Activated CD4-positive, alpha-beta memory T cell treated with anti-CD3 and anti-CD28 coated beads, Interleukin-2, amount 10 ng/mL, durations not matched to agents 7 days and 5 days (primary cell): ENCODE measurements at regions not wholly inside any gene's neighbourhood (a gene's known extent, or its start where the extent isn't known, plus 50 kb on each side); places are given as distances from the start of the nearest gene placed in this dataset.
A peak's percentile ranks its signal among the peaks of the same experiment; 100 is the strongest.

Experiments used
- CTCF ChIA-PET: fragments of 350-600 bp; sonication (Branson Sonifier 250); formaldehyde crosslinking; loops from one replicate; lab custom pipeline; 2021; ENCODE audit warnings: antibody characterized with exemption, inconsistent platforms; lab: Charles Lee
- POLR2A ChIA-PET: fragments of 350-600 bp; sonication (Branson Sonifier 250); formaldehyde crosslinking; loops from one replicate; lab custom pipeline; 2021; ENCODE audit warnings: antibody characterized with exemption; lab: Charles Lee
- DNase-seq: peaks from one replicate; pipeline ENCODE4 v3.0.0-alpha.2; 2020
- H3K27ac Mint-ChIP-seq: one replicate; pipeline ENCODE4 v1.8.0; 2021; ENCODE audit warnings: mild to moderate bottlenecking, mixed read lengths
- H3K27me3 Mint-ChIP-seq: one replicate; pipeline ENCODE4 v1.8.0; 2021; ENCODE audit warnings: mixed read lengths
- H3K36me3 Mint-ChIP-seq: one replicate; pipeline ENCODE4 v1.8.0; 2021; ENCODE audit warnings: low read depth, mixed read lengths
- H3K4me1 Mint-ChIP-seq: one replicate; pipeline ENCODE4 v1.8.0; 2021; ENCODE audit warnings: mixed read lengths
- H3K4me3 Mint-ChIP-seq: one replicate; pipeline ENCODE4 v1.8.0; 2021; ENCODE audit warnings: mild to moderate bottlenecking, mixed read lengths
- H3K9me3 Mint-ChIP-seq: one replicate; pipeline ENCODE4 v1.8.0; 2021; ENCODE audit warnings: mixed read lengths

- no peak overlapping the region for H3K4me3 Mint-ChIP-seq
- peaks cover 13% of the 10 kb centered on the region for H3K9me3 Mint-ChIP-seq
- no peaks in the 10 kb centered on the region for H3K27me3 Mint-ChIP-seq
- H3K36me3 Mint-ChIP-seq = no peaks in the 10 kb centered on the region
- H3K4me1 Mint-ChIP-seq = no peaks in the 10 kb centered on the region
- POLR2A ChIA-PET = no interaction called here
- no peak for DNase-seq
- CTCF ChIA-PET = no interaction called here
- no peak overlapping the region for H3K27ac Mint-ChIP-seq
These were observed 1045.8 kb downstream of the TBC1D22A start for GRCh38 chr22:47808236-47808635.

- Mint-ChIP-seq H3K27me3 (no peaks in the 10 kb centered on the region), H3K27ac (no peak overlapping the region), H3K4me3 (no peak overlapping the region), H3K36me3 (no peaks in the 10 kb centered on the region), H3K4me1 (no peaks in the 10 kb centered on the region), H3K9me3 (peaks cover 8% of the 10 kb centered on the region)
- POLR2A ChIA-PET = no interaction called here
- CTCF ChIA-PET = no interaction called here
- no peak for DNase-seq
These were observed 1045.1 kb downstream of the TBC1D22A start for GRCh38 chr22:47807506-47807905.

GRCh38 chr22:47806894-47807293, 1044.4 kb downstream of the TBC1D22A start:
- H3K36me3 Mint-ChIP-seq = no peaks in the 10 kb centered on the region
- H3K4me1 Mint-ChIP-seq = no peaks in the 10 kb centered on the region
- POLR2A ChIA-PET = no interaction called here
- H3K9me3 Mint-ChIP-seq = peaks cover 8% of the 10 kb centered on the region
- H3K4me3 Mint-ChIP-seq = no peak overlapping the region
- H3K27me3 Mint-ChIP-seq = no peaks in the 10 kb centered on the region
- no peak overlapping the region for H3K27ac Mint-ChIP-seq
- CTCF ChIA-PET = no interaction called here
- DNase-seq = no peak

- DNase-seq = no peak
- H3K9me3 Mint-ChIP-seq = peaks cover 4% of the 10 kb centered on the region
- H3K36me3 Mint-ChIP-seq = no peaks in the 10 kb centered on the region
- CTCF ChIA-PET = no interaction called here
- no peaks in the 10 kb centered on the region for H3K4me1 Mint-ChIP-seq
- no peak overlapping the region for H3K27ac Mint-ChIP-seq
- no peak overlapping the region for H3K4me3 Mint-ChIP-seq
- no peaks in the 10 kb centered on the region for H3K27me3 Mint-ChIP-seq
- POLR2A ChIA-PET = no interaction called here
These were observed 1043.0 kb downstream of the TBC1D22A start for GRCh38 chr22:47805394-47805935.

- no peak overlapping the region for H3K27ac Mint-ChIP-seq
- no peaks in the 10 kb centered on the region for H3K4me1 Mint-ChIP-seq
- H3K9me3 Mint-ChIP-seq = no peaks in the 10 kb centered on the region
- DNase-seq = no peak
- H3K36me3 Mint-ChIP-seq = no peaks in the 10 kb centered on the region
- ChIA-PET CTCF (no interaction called here), POLR2A (no interaction called here)
- no peak overlapping the region for H3K4me3 Mint-ChIP-seq
- no peaks in the 10 kb centered on the region for H3K27me3 Mint-ChIP-seq
These were observed 1041.8 kb downstream of the TBC1D22A start for GRCh38 chr22:47804281-47804680.

- Mint-ChIP-seq H3K9me3 (no peaks in the 10 kb centered on the region), H3K27me3 (no peaks in the 10 kb centered on the region), H3K4me3 (no peak overlapping the region), H3K27ac (no peak overlapping the region), H3K4me1 (no peaks in the 10 kb centered on the region), H3K36me3 (no peaks in the 10 kb centered on the region)
- DNase-seq = peak; percentile 2
- ChIA-PET POLR2A (no interaction called here), CTCF (no interaction called here)
These were observed 1040.0 kb downstream of the TBC1D22A start for GRCh38 chr22:47802421-47802820.

- no peaks in the 10 kb centered on the region for H3K27me3 Mint-ChIP-seq
- H3K27ac Mint-ChIP-seq = no peak overlapping the region
- DNase-seq = peak; percentile 4
- ChIA-PET CTCF (no interaction called here), POLR2A (no interaction called here)
- no peaks in the 10 kb centered on the region for H3K4me1 Mint-ChIP-seq
- no peak overlapping the region for H3K4me3 Mint-ChIP-seq
- no peaks in the 10 kb centered on the region for H3K36me3 Mint-ChIP-seq
- no peaks in the 10 kb centered on the region for H3K9me3 Mint-ChIP-seq
These were observed 1039.2 kb downstream of the TBC1D22A start for GRCh38 chr22:47801541-47802245.

GRCh38 chr22:47798229-47798628, 1035.8 kb downstream of the TBC1D22A start:
- ChIA-PET CTCF (no interaction called here), POLR2A (no interaction called here)
- no peak overlapping the region for H3K4me3 Mint-ChIP-seq
- H3K27ac Mint-ChIP-seq = no peak overlapping the region
- H3K4me1 Mint-ChIP-seq = no peaks in the 10 kb centered on the region
- DNase-seq = no peak
- H3K27me3 Mint-ChIP-seq = no peaks in the 10 kb centered on the region
- no peaks in the 10 kb centered on the region for H3K36me3 Mint-ChIP-seq
- H3K9me3 Mint-ChIP-seq = no peaks in the 10 kb centered on the region

- no peaks in the 10 kb centered on the region for H3K4me1 Mint-ChIP-seq
- no peaks in the 10 kb centered on the region for H3K36me3 Mint-ChIP-seq
- no peaks in the 10 kb centered on the region for H3K27me3 Mint-ChIP-seq
- DNase-seq = no peak
- POLR2A ChIA-PET = no interaction called here
- H3K4me3 Mint-ChIP-seq = no peak overlapping the region
- CTCF ChIA-PET = no interaction called here
- no peaks in the 10 kb centered on the region for H3K9me3 Mint-ChIP-seq
- H3K27ac Mint-ChIP-seq = no peak overlapping the region
These were observed 1035.0 kb downstream of the TBC1D22A start for GRCh38 chr22:47797342-47797945.

- Mint-ChIP-seq H3K4me1 (no peaks in the 10 kb centered on the region), H3K27ac (no peak overlapping the region), H3K9me3 (no peaks in the 10 kb centered on the region), H3K36me3 (no peaks in the 10 kb centered on the region), H3K4me3 (no peak overlapping the region), H3K27me3 (no peaks in the 10 kb centered on the region)
- DNase-seq = peak; percentile 5
- ChIA-PET CTCF (no interaction called here), POLR2A (no interaction called here)
These were observed 1033.9 kb downstream of the TBC1D22A start for GRCh38 chr22:47796128-47796908.

- peak; percentile 3 for DNase-seq
- no peaks in the 10 kb centered on the region for H3K4me1 Mint-ChIP-seq
- CTCF ChIA-PET = no interaction called here
These were observed 1033.2 kb downstream of the TBC1D22A start for GRCh38 chr22:47795477-47796127.

GRCh38 chr22:47794851-47795250, 1032.4 kb downstream of the TBC1D22A start:
- Mint-ChIP-seq H3K36me3 (no peaks in the 10 kb centered on the region), H3K9me3 (no peaks in the 10 kb centered on the region), H3K4me1 (no peaks in the 10 kb centered on the region), H3K27ac (no peak overlapping the region), H3K4me3 (no peak overlapping the region), H3K27me3 (no peaks in the 10 kb centered on the region)
- POLR2A ChIA-PET = no interaction called here
- DNase-seq = peak; percentile 6
- CTCF ChIA-PET = no interaction called here

More at GRCh38 chr22:47795477-47796127, 1033.2 kb downstream of the TBC1D22A start:
- Mint-ChIP-seq H3K36me3 (no peaks in the 10 kb centered on the region), H3K4me3 (no peak overlapping the region), H3K27me3 (no peaks in the 10 kb centered on the region), H3K9me3 (no peaks in the 10 kb centered on the region), H3K27ac (no peak overlapping the region)
- POLR2A ChIA-PET = no interaction called here
